ENCODE measurements at regions not wholly inside any gene's neighbourhood (a gene's known extent, or its start where the extent isn't known, plus 50 kb on each side); places are given as distances from the start of the nearest gene placed in this dataset.

GRCh38 chr3:148319960-148320359, 377.7 kb upstream of the AGTR1 start:
- TF ChIP-seq YY1 (IDR thresholded peaks at IDR 0.05; ENCODE audit: low read depth) (no peak), REST (IDR thresholded peaks at IDR 0.05; ENCODE audit: low read depth) (no peak), MAX (IDR thresholded peaks at IDR 0.05) (no peak), USF1 (IDR thresholded peaks at IDR 0.05) (no peak), RAD21 (IDR thresholded peaks at IDR 0.05; ENCODE audit: low read depth) (no peak), FOXM1 (IDR thresholded peaks at IDR 0.05; ENCODE audit: borderline replicate concordance, low read depth) (no peak), EP300 (IDR thresholded peaks at IDR 0.05; ENCODE audit: borderline replicate concordance) (no peak), NFIC (IDR thresholded peaks at IDR 0.05) (no peak), CREB1 (IDR thresholded peaks at IDR 0.05; ENCODE audit: low read depth) (no peak), TAF1 (IDR thresholded peaks at IDR 0.05; ENCODE audit: low read depth) (no peak), CEBPB (IDR thresholded peaks at IDR 0.05) (no peak), TCF12 (IDR thresholded peaks at IDR 0.05; ENCODE audit: low read depth) (no peak)
